H1 (cell line): ENCODE measurements at regions not wholly inside any gene's neighbourhood (a gene's known extent, or its start where the extent isn't known, plus 50 kb on each side); places are given as distances from the start of the nearest gene placed in this dataset.

Experiments used
- CTBP2 ChIP-seq: IDR thresholded peaks from 2 replicates; pipeline ENCODE4 v1.7.0; 2011; ENCODE audit warnings: borderline replicate concordance, mild to moderate bottlenecking, moderate library complexity, mixed read lengths, low read length; ENCODE audit not compliant: insufficient read depth, insufficient read length
- KDM5A ChIP-seq: fragments of 200-600 bp; IDR thresholded peaks from 2 replicates; pipeline ENCODE4 v1.7.1; 2012; ENCODE audit warnings: mild to moderate bottlenecking, low read length, inconsistent platforms, mixed read lengths
- POLR2A ChIP-seq, 2 experiments: IDR thresholded peaks; 1 replicate in 1 of 2; 2 replicates in 1 of 2; pipeline ENCODE4 v1.6.1; 2011; ENCODE audit warnings: low read depth in 2 of 2, low read length in 2 of 2, mild to moderate bottlenecking in 2 of 2; ENCODE audit errors: control extremely low read depth in 1 of 2
- SRF ChIP-seq: IDR thresholded peaks from 2 replicates; pipeline ENCODE4 v1.6.1; 2011; ENCODE audit warnings: mild to moderate bottlenecking, low read depth, low read length, moderate library complexity
- TAF1 ChIP-seq: IDR thresholded peaks from 2 replicates; pipeline ENCODE4 v1.6.1; 2011; ENCODE audit warnings: mild to moderate bottlenecking, low read depth, low read length
- TAF7 ChIP-seq: optimal IDR thresholded peaks from 2 replicates; pipeline ENCODE3; 2011; ENCODE audit warnings: low read depth, mild to moderate bottlenecking, inconsistent platforms, low read length, moderate library complexity, borderline replicate concordance

DNA sequence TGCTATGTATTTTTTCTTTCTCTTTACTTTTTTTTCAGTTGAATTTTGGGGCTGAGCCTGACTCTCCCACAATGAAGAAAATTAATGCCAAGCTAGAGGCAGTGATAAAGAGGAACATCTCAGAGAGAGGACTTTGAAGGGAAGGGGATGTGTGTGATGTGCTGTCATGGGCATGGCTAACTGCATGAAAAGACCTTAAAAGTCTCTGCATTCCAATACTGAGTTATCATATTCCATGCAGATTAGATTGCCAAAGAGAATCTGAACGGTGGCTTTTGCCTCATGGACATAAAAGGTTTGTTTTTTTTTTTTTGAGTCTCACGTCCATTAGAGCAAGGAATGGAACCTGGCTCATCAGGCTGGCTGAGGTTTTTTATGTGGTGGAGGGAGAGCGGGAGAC lies 213.9 kb downstream of the PIK3C3 start (continued):
- TF ChIP-seq KDM5A (no peak), TAF7 (no peak), SRF (no peak), CTBP2 (no peak), POLR2A (IDR thresholded peaks at IDR 0.05; ENCODE audit: control extremely low read depth in 1 of 2, low read depth in 2 of 2, low read length in 2 of 2) (no peak), TAF1 (no peak)
